ENCODE measurements at regions not wholly inside any gene's neighbourhood (a gene's known extent, or its start where the extent isn't known, plus 50 kb on each side); places are given as distances from the start of the nearest gene placed in this dataset.

GRCh38 chr9:15113288-15113687, 193.7 kb downstream of the TTC39B start:
- no peak for ATAC-seq
- intact Hi-C loops (cut with DNase I) = no loop called here
- no peak for DNase-seq (ENCODE audit: missing footprints)

GRCh38 chr9:15111071-15111470, 195.9 kb downstream of the TTC39B start:
- intact Hi-C loops (cut with DNase I) = no loop called here
- no peak for DNase-seq (ENCODE audit: missing footprints)
- ATAC-seq = no peak

- DNase-seq (ENCODE audit: missing footprints) (no peak), ATAC-seq (no peak)
- intact Hi-C loops (cut with DNase I) = loop anchor here (2.0 kb wide), 1 partner anchor 30 kb away; no protein-coding TSS in a partner anchor
Measured at GRCh38 chr9:15104826-15105420, 194.7 kb upstream of the FREM1 start.

- ATAC-seq = no peak
- no peak for DNase-seq (ENCODE audit: missing footprints)
- intact Hi-C loops (cut with DNase I) = no loop called here
Measured at GRCh38 chr9:15103290-15103689, 193.1 kb upstream of the FREM1 start.

- ATAC-seq = no peak
- no peak for DNase-seq (ENCODE audit: missing footprints)
- intact Hi-C loops (cut with DNase I) = no loop called here
Measured at GRCh38 chr9:15101095-15101494, 190.9 kb upstream of the FREM1 start.

GRCh38 chr9:15100571-15100970, 190.3 kb upstream of the FREM1 start:
- ATAC-seq (no peak), DNase-seq (ENCODE audit: missing footprints) (no peak)
- intact Hi-C loops (cut with DNase I) = no loop called here

GRCh38 chr9:15096972-15097371, 186.7 kb upstream of the FREM1 start:
- intact Hi-C loops (cut with DNase I) = no loop called here
- DNase-seq (ENCODE audit: missing footprints) (no peak), ATAC-seq (no peak)

- ATAC-seq (peak; percentile 37), DNase-seq (ENCODE audit: missing footprints) (no peak)
- intact Hi-C loops (cut with DNase I) = no loop called here
Measured at GRCh38 chr9:15086778-15087324, 176.6 kb upstream of the FREM1 start.

- DNase-seq (ENCODE audit: missing footprints) (no peak), ATAC-seq (peak; percentile 46)
- intact Hi-C loops (cut with DNase I) = no loop called here
Measured at GRCh38 chr9:15086156-15086763, 176.0 kb upstream of the FREM1 start.

- intact Hi-C loops (cut with DNase I) = no loop called here
Measured at GRCh38 chr9:15081021-15081753, 171.0 kb upstream of the FREM1 start.

GRCh38 chr9:15080401-15080800, 170.2 kb upstream of the FREM1 start:
- ATAC-seq = no peak
- DNase-seq (ENCODE audit: missing footprints) = no peak
- intact Hi-C loops (cut with DNase I) = no loop called here

More at GRCh38 chr9:15081021-15081753, 171.0 kb upstream of the FREM1 start:
- ATAC-seq (no peak), DNase-seq (ENCODE audit: missing footprints) (no peak)

- DNase-seq (ENCODE audit: missing footprints) (no peak), ATAC-seq (no peak)
- intact Hi-C loops (cut with DNase I) = no loop called here
Measured at GRCh38 chr9:15079989-15080388, 169.8 kb upstream of the FREM1 start.

- no peak for DNase-seq (ENCODE audit: missing footprints)
- ATAC-seq = no peak
- intact Hi-C loops (cut with DNase I) = no loop called here
Measured at GRCh38 chr9:15077946-15078729, 167.9 kb upstream of the FREM1 start.

GRCh38 chr9:15073620-15074019, 163.4 kb upstream of the FREM1 start:
- intact Hi-C loops (cut with DNase I) = no loop called here
- ATAC-seq = no peak
- no peak for DNase-seq (ENCODE audit: missing footprints)

- ATAC-seq (no peak), DNase-seq (ENCODE audit: missing footprints) (no peak)
- intact Hi-C loops (cut with DNase I) = no loop called here
Measured at GRCh38 chr9:15070716-15071115, 160.5 kb upstream of the FREM1 start.

- ATAC-seq (no peak), DNase-seq (ENCODE audit: missing footprints) (no peak)
- intact Hi-C loops (cut with DNase I) = no loop called here
Measured at GRCh38 chr9:15069106-15069505, 158.9 kb upstream of the FREM1 start.

- no peak for ATAC-seq
- intact Hi-C loops (cut with DNase I) = no loop called here
- no peak for DNase-seq (ENCODE audit: missing footprints)
Measured at GRCh38 chr9:15068261-15068660, 158.0 kb upstream of the FREM1 start.

GRCh38 chr9:15059003-15059402, 148.8 kb upstream of the FREM1 start:
- intact Hi-C loops (cut with DNase I) = no loop called here
- ATAC-seq = no peak

GRCh38 chr9:15058236-15058635, 148.0 kb upstream of the FREM1 start:
- intact Hi-C loops (cut with DNase I) = no loop called here
- no peak for ATAC-seq
- DNase-seq (ENCODE audit: missing footprints) = no peak

More at GRCh38 chr9:15059003-15059402, 148.8 kb upstream of the FREM1 start:
- no peak for DNase-seq (ENCODE audit: missing footprints)
